GM23248 (cell line): ENCODE measurements at regions not wholly inside any gene's neighbourhood (a gene's known extent, or its start where the extent isn't known, plus 50 kb on each side); places are given as distances from the start of the nearest gene placed in this dataset.

Experiments
- EZH2 ChIP-seq: fragments of 200-600 bp; sonication (generic); IDR thresholded peaks from 2 replicates; pipeline ENCODE4 v1.6.1; 2018; ENCODE audit warnings: antibody characterized with exemption, mild to moderate bottlenecking; ENCODE audit not compliant: insufficient read depth, poor library complexity, severe bottlenecking
- EZH2phosphoT487 ChIP-seq: fragments of 200-600 bp; sonication (generic); IDR thresholded peaks from 2 replicates; pipeline ENCODE4 v1.6.1; 2018; ENCODE audit warnings: antibody characterized with exemption, moderate library complexity, mild to moderate bottlenecking, low read depth; ENCODE audit not compliant: insufficient read depth

- no peak for TF ChIP-seq EZH2
- TF ChIP-seq EZH2phosphoT487: no peak
These were observed 1222.0 kb upstream of the PRKX start for GRCh38 chrX:4935401-4935800.
